HCT116 (cell line): ENCODE measurements at regions not wholly inside any gene's neighbourhood (a gene's known extent, or its start where the extent isn't known, plus 50 kb on each side); places are given as distances from the start of the nearest gene placed in this dataset.

Experiments
- CEBPB ChIP-seq: IDR thresholded peaks from 2 replicates; pipeline ENCODE4 v1.6.1; 2012; ENCODE audit warnings: low read depth
- EZH2 ChIP-seq: fragments of 200-600 bp; sonication (generic); IDR thresholded peaks from 2 replicates; pipeline ENCODE4 v1.6.1; 2017; ENCODE audit warnings: antibody characterized with exemption, mixed run types
- EZH2phosphoT487 ChIP-seq: fragments of 200-600 bp; IDR thresholded peaks from 2 replicates; pipeline ENCODE4 v1.6.1; 2018; ENCODE audit warnings: antibody characterized with exemption, borderline replicate concordance
- POLR2A ChIP-seq: IDR thresholded peaks from 2 replicates; pipeline ENCODE4 v1.7.0; 2011; ENCODE audit warnings: borderline replicate concordance; ENCODE audit not compliant: insufficient read depth, insufficient read length; ENCODE audit errors: extremely low read depth
- TF ChIP-seq, protein P1 (sequence below), 3 experiments: fragments of 200-600 bp in 1 of 3; sonication (generic) in 1 of 3; IDR thresholded peaks in 2 of 3; conservative IDR thresholded peaks in 1 of 3; 2 replicates each; pipeline ENCODE4 v1.5.1; 2012 to 2017; ENCODE audit warnings: low read depth in 2 of 3, low read length in 2 of 3, antibody characterized with exemption in 1 of 3, borderline replicate concordance in 1 of 3, control low read depth in 1 of 3, mild to moderate bottlenecking in 1 of 3, mixed read lengths in 1 of 3, mixed run types in 1 of 3, moderate library complexity in 1 of 3; ENCODE audit not compliant: insufficient read depth in 1 of 3

DNA sequence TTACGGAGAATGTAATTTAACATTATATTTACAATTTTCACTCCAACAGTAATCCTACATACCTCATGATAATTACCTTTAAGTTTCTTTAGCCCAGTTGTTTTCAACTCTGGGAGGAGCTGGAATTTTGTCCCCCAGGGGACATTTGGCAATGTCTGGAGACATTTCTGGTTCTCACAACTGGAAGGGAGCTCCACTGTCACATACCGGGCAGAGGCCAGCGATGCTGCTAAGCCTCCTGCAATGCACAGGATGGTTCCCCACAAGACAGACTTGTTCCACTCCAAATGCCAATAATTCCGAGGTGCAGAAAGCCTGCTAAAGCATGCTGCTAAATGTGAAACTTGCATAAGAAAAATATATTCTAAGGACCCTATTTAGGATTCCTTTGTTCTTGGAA is 251.1 kb upstream of the IRX5 start:
- no peak for TF ChIP-seq POLR2A
- no peak for TF ChIP-seq EZH2
- TF ChIP-seq CEBPB: no peak
- no peak for TF ChIP-seq EZH2phosphoT487
- TF ChIP-seq, protein P1, sequence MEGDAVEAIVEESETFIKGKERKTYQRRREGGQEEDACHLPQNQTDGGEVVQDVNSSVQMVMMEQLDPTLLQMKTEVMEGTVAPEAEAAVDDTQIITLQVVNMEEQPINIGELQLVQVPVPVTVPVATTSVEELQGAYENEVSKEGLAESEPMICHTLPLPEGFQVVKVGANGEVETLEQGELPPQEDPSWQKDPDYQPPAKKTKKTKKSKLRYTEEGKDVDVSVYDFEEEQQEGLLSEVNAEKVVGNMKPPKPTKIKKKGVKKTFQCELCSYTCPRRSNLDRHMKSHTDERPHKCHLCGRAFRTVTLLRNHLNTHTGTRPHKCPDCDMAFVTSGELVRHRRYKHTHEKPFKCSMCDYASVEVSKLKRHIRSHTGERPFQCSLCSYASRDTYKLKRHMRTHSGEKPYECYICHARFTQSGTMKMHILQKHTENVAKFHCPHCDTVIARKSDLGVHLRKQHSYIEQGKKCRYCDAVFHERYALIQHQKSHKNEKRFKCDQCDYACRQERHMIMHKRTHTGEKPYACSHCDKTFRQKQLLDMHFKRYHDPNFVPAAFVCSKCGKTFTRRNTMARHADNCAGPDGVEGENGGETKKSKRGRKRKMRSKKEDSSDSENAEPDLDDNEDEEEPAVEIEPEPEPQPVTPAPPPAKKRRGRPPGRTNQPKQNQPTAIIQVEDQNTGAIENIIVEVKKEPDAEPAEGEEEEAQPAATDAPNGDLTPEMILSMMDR (IDR thresholded peaks at IDR 0.05 in 2 of 3, conservative IDR thresholded peaks at IDR 0.05 in 1 of 3; ENCODE audit: borderline replicate concordance in 1 of 3, insufficient read depth in 1 of 3, low read depth in 2 of 3, low read length in 2 of 3): no peak
